Loucy (cell line): ENCODE measurements at regions not wholly inside any gene's neighbourhood (a gene's known extent, or its start where the extent isn't known, plus 50 kb on each side); places are given as distances from the start of the nearest gene placed in this dataset.

Experiments
- CTCF ChIP-seq: fragments of 200-600 bp; sonication (generic); conservative IDR thresholded peaks from 2 replicates; pipeline ENCODE4 v1.5.1; 2014; ENCODE audit warnings: mild to moderate bottlenecking, antibody characterized with exemption, low read length
- EZH2phosphoT487 ChIP-seq: fragments of 200-600 bp; IDR thresholded peaks from 2 replicates; pipeline ENCODE4 v1.6.1; 2018; ENCODE audit warnings: antibody characterized with exemption, mild to moderate bottlenecking, moderate library complexity, borderline replicate concordance

DNA sequence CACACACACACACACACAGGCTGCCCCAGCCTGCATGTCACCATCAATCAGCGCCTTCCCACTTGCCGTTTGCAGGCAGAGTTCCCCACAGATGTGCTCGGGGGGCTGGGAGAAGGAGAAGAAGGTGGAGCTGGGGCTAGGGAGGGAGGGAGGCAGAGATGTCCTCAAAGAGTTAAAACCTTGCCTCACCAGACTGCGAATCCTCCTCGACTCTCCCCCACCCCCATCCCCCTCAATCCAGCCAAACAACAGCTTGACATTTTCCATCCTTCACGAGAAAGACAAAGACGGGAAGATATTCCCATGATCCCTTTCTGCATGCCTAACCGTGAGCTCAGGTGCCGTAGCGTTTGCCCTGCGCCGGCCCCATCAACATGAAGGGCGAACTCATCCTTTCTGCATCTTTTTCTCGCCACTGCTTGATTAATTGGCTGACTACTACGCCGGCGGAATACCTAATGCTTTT lies 365.5 kb downstream of the MIAT start:
- TF ChIP-seq CTCF (no peak), EZH2phosphoT487 (no peak)
